ENCODE measurements at regions not wholly inside any gene's neighbourhood (a gene's known extent, or its start where the extent isn't known, plus 50 kb on each side); places are given as distances from the start of the nearest gene placed in this dataset.
A peak's percentile ranks its signal among the peaks of the same experiment; 100 is the strongest.

DNA sequence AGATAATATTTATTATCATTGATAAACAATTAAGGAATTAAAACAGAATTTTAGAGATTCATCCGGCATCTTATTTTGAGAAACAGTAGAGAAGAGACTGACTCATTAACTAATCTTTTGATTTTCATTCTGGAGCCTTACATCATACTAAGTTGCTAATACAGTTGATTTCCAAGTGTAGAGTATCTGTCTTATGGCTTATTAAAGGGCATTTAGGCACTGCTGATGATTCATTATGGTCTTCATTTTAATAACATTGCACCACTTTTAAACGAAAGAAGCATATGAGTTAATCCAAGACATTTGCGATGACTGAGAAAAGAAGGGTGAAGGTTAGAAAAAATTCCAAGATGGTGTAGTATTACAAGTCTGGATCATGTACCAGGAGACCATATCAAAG is 186.0 kb upstream of the CACNA2D1 start:
- Histone ChIP-seq H3K4me3 (ENCODE audit: low read length) (no peak overlapping the region), H3K4me1 (ENCODE audit: control insufficient read depth, insufficient read depth, low read length) (no peaks in the 10 kb centered on the region), H3K27ac (ENCODE audit: low read depth, low read length) (no peak overlapping the region), H3K36me3 (ENCODE audit: control insufficient read depth, insufficient read depth, low read length) (no peaks in the 10 kb centered on the region), H3K9me3 (ENCODE audit: control insufficient read depth, low read length) (no peaks in the 10 kb centered on the region), H3K9ac (ENCODE audit: extremely low read depth, low read length, poor library complexity, severe bottlenecking) (no peak overlapping the region), H3K27me3 (ENCODE audit: control insufficient read depth, insufficient read depth, low read length, poor library complexity, severe bottlenecking) (no peaks in the 10 kb centered on the region)
- 90 to 95% methylated on average over 3 of the region's 3 CpGs for WGBS, 2 experiments (ENCODE audit: insufficient coverage in 1 of 2, insufficient read length in 1 of 2)
- Mint-ChIP-seq H3K9me3 (no peaks in the 10 kb centered on the region), H3K36me3 (ENCODE audit: low read depth) (no peaks in the 10 kb centered on the region), H3K4me3 (no peak overlapping the region), H3K27me3 (ENCODE audit: insufficient read depth) (no peaks in the 10 kb centered on the region), H3K27ac (no peak overlapping the region), H3K4me1 (peaks cover 3% of the 10 kb centered on the region)
- no peak for DNase-seq
- TF ChIP-seq, protein P1, sequence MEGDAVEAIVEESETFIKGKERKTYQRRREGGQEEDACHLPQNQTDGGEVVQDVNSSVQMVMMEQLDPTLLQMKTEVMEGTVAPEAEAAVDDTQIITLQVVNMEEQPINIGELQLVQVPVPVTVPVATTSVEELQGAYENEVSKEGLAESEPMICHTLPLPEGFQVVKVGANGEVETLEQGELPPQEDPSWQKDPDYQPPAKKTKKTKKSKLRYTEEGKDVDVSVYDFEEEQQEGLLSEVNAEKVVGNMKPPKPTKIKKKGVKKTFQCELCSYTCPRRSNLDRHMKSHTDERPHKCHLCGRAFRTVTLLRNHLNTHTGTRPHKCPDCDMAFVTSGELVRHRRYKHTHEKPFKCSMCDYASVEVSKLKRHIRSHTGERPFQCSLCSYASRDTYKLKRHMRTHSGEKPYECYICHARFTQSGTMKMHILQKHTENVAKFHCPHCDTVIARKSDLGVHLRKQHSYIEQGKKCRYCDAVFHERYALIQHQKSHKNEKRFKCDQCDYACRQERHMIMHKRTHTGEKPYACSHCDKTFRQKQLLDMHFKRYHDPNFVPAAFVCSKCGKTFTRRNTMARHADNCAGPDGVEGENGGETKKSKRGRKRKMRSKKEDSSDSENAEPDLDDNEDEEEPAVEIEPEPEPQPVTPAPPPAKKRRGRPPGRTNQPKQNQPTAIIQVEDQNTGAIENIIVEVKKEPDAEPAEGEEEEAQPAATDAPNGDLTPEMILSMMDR (conservative IDR thresholded peaks at IDR 0.05): no peak

DNA sequence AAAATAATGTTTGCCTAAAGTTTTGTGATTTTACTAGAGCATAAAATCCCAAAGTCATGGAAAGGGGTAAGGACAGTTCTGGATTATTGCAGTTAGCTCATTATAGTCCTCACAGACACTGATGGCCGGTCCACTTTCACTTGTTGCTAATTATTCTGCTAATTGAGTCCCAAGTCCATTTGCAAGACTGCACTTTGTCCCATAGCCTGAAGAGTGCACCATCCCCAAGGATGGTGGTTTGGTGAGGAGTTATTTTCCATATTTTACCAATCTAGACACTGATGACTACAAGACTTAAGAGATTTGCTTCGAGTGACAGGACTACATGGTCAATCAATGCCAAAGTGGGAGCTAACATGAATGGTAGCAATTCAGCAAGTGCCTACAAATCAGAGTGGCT is 181.8 kb upstream of the CACNA2D1 start:
- H3K27me3 Mint-ChIP-seq (ENCODE audit: insufficient read depth): no peaks in the 10 kb centered on the region
- H3K27me3 ChIP-seq (ENCODE audit: control insufficient read depth, insufficient read depth, low read length, poor library complexity, severe bottlenecking): no peaks in the 10 kb centered on the region
- H3K9me3 Mint-ChIP-seq: peaks cover 7% of the 10 kb centered on the region
- no peak overlapping the region for H3K4me3 Mint-ChIP-seq
- H3K4me1 ChIP-seq (ENCODE audit: control insufficient read depth, insufficient read depth, low read length): no peaks in the 10 kb centered on the region
- H3K9me3 ChIP-seq (ENCODE audit: control insufficient read depth, low read length): no peaks in the 10 kb centered on the region
- no peak overlapping the region for H3K27ac ChIP-seq (ENCODE audit: low read depth, low read length)
- TF ChIP-seq, protein P1 (conservative IDR thresholded peaks at IDR 0.05): peak; percentile 27
- H3K4me3 ChIP-seq (ENCODE audit: low read length): no peak overlapping the region
- no peak for DNase-seq
- no peaks in the 10 kb centered on the region for H3K36me3 ChIP-seq (ENCODE audit: control insufficient read depth, insufficient read depth, low read length)
- 90 to 100% methylated on average over 1 to 2 of the region's 2 CpGs for WGBS, 2 experiments (ENCODE audit: insufficient coverage in 1 of 2, insufficient read length in 1 of 2)
- no peak overlapping the region for H3K9ac ChIP-seq (ENCODE audit: extremely low read depth, low read length, poor library complexity, severe bottlenecking)
- no peaks in the 10 kb centered on the region for H3K4me1 Mint-ChIP-seq
- no peak overlapping the region for H3K27ac Mint-ChIP-seq
- H3K36me3 Mint-ChIP-seq (ENCODE audit: low read depth): no peaks in the 10 kb centered on the region

DNA sequence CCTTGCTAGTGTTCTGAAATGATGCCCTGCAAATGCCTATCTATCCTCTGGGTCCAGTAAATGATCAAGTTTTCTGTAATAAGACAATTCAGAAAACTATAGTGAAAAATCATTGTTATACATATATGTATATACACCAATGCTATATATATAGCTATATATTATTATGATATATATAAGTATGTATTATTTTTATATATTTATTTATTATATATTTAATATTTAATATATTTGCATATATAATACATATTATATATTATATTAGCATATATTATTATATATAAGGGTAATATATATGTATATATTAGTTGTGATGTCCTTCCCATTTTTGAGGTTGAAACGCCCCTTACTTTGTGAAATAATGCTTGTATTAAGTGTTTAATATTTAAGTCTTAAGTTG is 181.4 kb upstream of the CACNA2D1 start:
- no peaks in the 10 kb centered on the region for H3K9me3 ChIP-seq (ENCODE audit: control insufficient read depth, low read length)
- Mint-ChIP-seq H3K27me3 (ENCODE audit: insufficient read depth) (no peaks in the 10 kb centered on the region), H3K9me3 (peaks cover 7% of the 10 kb centered on the region), H3K4me3 (no peak overlapping the region), H3K36me3 (ENCODE audit: low read depth) (no peaks in the 10 kb centered on the region), H3K4me1 (no peaks in the 10 kb centered on the region), H3K27ac (no peak overlapping the region)
- H3K27me3 ChIP-seq (ENCODE audit: control insufficient read depth, insufficient read depth, low read length, poor library complexity, severe bottlenecking): no peaks in the 10 kb centered on the region
- TF ChIP-seq, protein P1 (conservative IDR thresholded peaks at IDR 0.05): no peak
- H3K4me3 ChIP-seq (ENCODE audit: low read length): no peak overlapping the region
- H3K36me3 ChIP-seq (ENCODE audit: control insufficient read depth, insufficient read depth, low read length): no peaks in the 10 kb centered on the region
- no peak overlapping the region for H3K9ac ChIP-seq (ENCODE audit: extremely low read depth, low read length, poor library complexity, severe bottlenecking)
- H3K4me1 ChIP-seq (ENCODE audit: control insufficient read depth, insufficient read depth, low read length): no peaks in the 10 kb centered on the region
- 97 to 100% methylated on average over 1 of the region's 1 CpG for WGBS, 2 experiments (ENCODE audit: insufficient coverage in 1 of 2, insufficient read length in 1 of 2)
- no peak overlapping the region for H3K27ac ChIP-seq (ENCODE audit: low read depth, low read length)
- DNase-seq: no peak
